ENCODE measurements at regions not wholly inside any gene's neighbourhood (a gene's known extent, or its start where the extent isn't known, plus 50 kb on each side); places are given as distances from the start of the nearest gene placed in this dataset.

- TF ChIP-seq ZNF580 (CRISPR knock-in tag; IDR thresholded peaks at IDR 0.05; ENCODE audit: borderline replicate concordance, low read depth) (0 out of 2 replicates have a peak, but pooled peaks have one; percentile 19), SOX13 (IDR thresholded peaks at IDR 0.05) (no peak), SOX13 (CRISPR knock-in tag; conservative IDR thresholded peaks at IDR 0.05 in 1 of 2, IDR thresholded peaks at IDR 0.05 in 1 of 2) (peak in 1 of 2 experiments; percentile 78; a peak in 2 of 4 replicates), TRAFD1 (CRISPR knock-in tag; IDR thresholded peaks at IDR 0.05; ENCODE audit: borderline replicate concordance) (no peak), ARNTL (CRISPR knock-in tag; IDR thresholded peaks at IDR 0.05) (no peak), ZSCAN22 (CRISPR knock-in tag; IDR thresholded peaks at IDR 0.05) (no peak), ZNF83 (CRISPR knock-in tag; IDR thresholded peaks at IDR 0.05; ENCODE audit: borderline replicate concordance) (no peak), ZFP36L1 (CRISPR knock-in tag; IDR thresholded peaks at IDR 0.05) (0 out of 2 replicates have a peak, but pooled peaks have one; percentile 12), KAT7 (CRISPR knock-in tag; IDR thresholded peaks at IDR 0.05; ENCODE audit: borderline replicate concordance) (0 out of 2 replicates have a peak, but pooled peaks have one; percentile 9), ARID2 (CRISPR knock-in tag; IDR thresholded peaks at IDR 0.05; ENCODE audit: borderline replicate concordance) (no peak), SALL2 (CRISPR knock-in tag; IDR thresholded peaks at IDR 0.05) (0 out of 2 replicates have a peak, but pooled peaks have one; percentile 11), PATZ1 (CRISPR knock-in tag; IDR thresholded peaks at IDR 0.05) (peak; percentile 77), FOXO1 (CRISPR knock-in tag; IDR thresholded peaks at IDR 0.05) (no peak), ZNF589 (CRISPR knock-in tag; conservative IDR thresholded peaks at IDR 0.05) (no peak), GFI1 (CRISPR knock-in tag; IDR thresholded peaks at IDR 0.05; ENCODE audit: borderline replicate concordance) (no peak; the same call in 1 of the 2 replicates), SKIL (CRISPR knock-in tag; IDR thresholded peaks at IDR 0.05; ENCODE audit: borderline replicate concordance) (no peak), THAP7 (CRISPR knock-in tag; IDR thresholded peaks at IDR 0.05) (0 out of 2 replicates have a peak, but pooled peaks have one; percentile 36), ZNF879 (CRISPR knock-in tag; IDR thresholded peaks at IDR 0.05) (0 out of 2 replicates have a peak, but pooled peaks have one; percentile 55), ZNF607 (CRISPR knock-in tag; IDR thresholded peaks at IDR 0.05; ENCODE audit: borderline replicate concordance) (no peak), ATF5 (CRISPR knock-in tag; IDR thresholded peaks at IDR 0.05; ENCODE audit: low read depth) (no peak), TAF1 (CRISPR knock-in tag; IDR thresholded peaks at IDR 0.05) (no peak), ZNF230 (CRISPR knock-in tag; IDR thresholded peaks at IDR 0.05) (no peak), MXI1 (IDR thresholded peaks at IDR 0.05; ENCODE audit: borderline replicate concordance, low read depth, low read length) (no peak)
Measured at GRCh38 chr1:234862360-234862943, 252.5 kb upstream of the IRF2BP2 start (continued).
